CD4-positive, alpha-beta T cell treated with Interleukin-6 at 100 ng/mL for 8 hours (primary cell): ENCODE measurements at regions not wholly inside any gene's neighbourhood (a gene's known extent, or its start where the extent isn't known, plus 50 kb on each side); places are given as distances from the start of the nearest gene placed in this dataset.
"Not testable (repeated sequence)": the region's sequence is repeated elsewhere in the genome, so short reads cannot be mapped to it uniquely, and the experiment has no call there.

Source experiments
- DNase-seq: peaks from one replicate; pipeline ENCODE4 v3.0.0-alpha.2; 2020; ENCODE audit warnings: mixed read lengths, low spot score

- peak; percentile 31 for DNase-seq
Measured at GRCh38 chr3:61381745-61382392, 130.6 kb upstream of the FHIT start.

- no peak for DNase-seq
Measured at GRCh38 chr3:61387817-61388216, 136.6 kb upstream of the FHIT start.

- DNase-seq: not testable (repeated sequence)
Measured at GRCh38 chr3:61393480-61393947, 142.3 kb upstream of the FHIT start.

GRCh38 chr3:61401359-61401758 lies 150.1 kb upstream of the FHIT start:
- no peak for DNase-seq

GRCh38 chr3:61407397-61407796 lies 154.0 kb upstream of the PTPRG start:
- DNase-seq: no peak

GRCh38 chr3:61409638-61410037 lies 151.7 kb upstream of the PTPRG start:
- no peak for DNase-seq

GRCh38 chr3:61410358-61410757 lies 151.0 kb upstream of the PTPRG start:
- DNase-seq: not testable (repeated sequence)

GRCh38 chr3:61411009-61411662 lies 150.2 kb upstream of the PTPRG start:
- DNase-seq: no peak

GRCh38 chr3:61414456-61414855 lies 146.9 kb upstream of the PTPRG start:
- no peak for DNase-seq

GRCh38 chr3:61415201-61415600 lies 146.2 kb upstream of the PTPRG start:
- no peak for DNase-seq

GRCh38 chr3:61416618-61417017 lies 144.8 kb upstream of the PTPRG start:
- no peak for DNase-seq

- DNase-seq: no peak
Measured at GRCh38 chr3:61417352-61417751, 144.0 kb upstream of the PTPRG start.

- no peak for DNase-seq
Measured at GRCh38 chr3:61420136-61420759, 141.1 kb upstream of the PTPRG start.

GRCh38 chr3:61422945-61423673 lies 138.3 kb upstream of the PTPRG start:
- no peak for DNase-seq

- no peak for DNase-seq
Measured at GRCh38 chr3:61425356-61425755, 136.0 kb upstream of the PTPRG start.

- no peak for DNase-seq
Measured at GRCh38 chr3:61429106-61429505, 132.3 kb upstream of the PTPRG start.

- DNase-seq: not testable (repeated sequence)
Measured at GRCh38 chr3:61434901-61435300, 126.5 kb upstream of the PTPRG start.

- not testable (repeated sequence) for DNase-seq
Measured at GRCh38 chr3:61435361-61435760, 126.0 kb upstream of the PTPRG start.

GRCh38 chr3:61438253-61439121 lies 122.9 kb upstream of the PTPRG start:
- DNase-seq: no peak

- no peak for DNase-seq
Measured at GRCh38 chr3:61439122-61439458, 122.3 kb upstream of the PTPRG start.

GRCh38 chr3:61442696-61443095 lies 118.7 kb upstream of the PTPRG start:
- no peak for DNase-seq

- DNase-seq: no peak
Measured at GRCh38 chr3:61443886-61444285, 117.5 kb upstream of the PTPRG start.
